ENCODE measurements at regions not wholly inside any gene's neighbourhood (a gene's known extent, or its start where the extent isn't known, plus 50 kb on each side); places are given as distances from the start of the nearest gene placed in this dataset.

DNA sequence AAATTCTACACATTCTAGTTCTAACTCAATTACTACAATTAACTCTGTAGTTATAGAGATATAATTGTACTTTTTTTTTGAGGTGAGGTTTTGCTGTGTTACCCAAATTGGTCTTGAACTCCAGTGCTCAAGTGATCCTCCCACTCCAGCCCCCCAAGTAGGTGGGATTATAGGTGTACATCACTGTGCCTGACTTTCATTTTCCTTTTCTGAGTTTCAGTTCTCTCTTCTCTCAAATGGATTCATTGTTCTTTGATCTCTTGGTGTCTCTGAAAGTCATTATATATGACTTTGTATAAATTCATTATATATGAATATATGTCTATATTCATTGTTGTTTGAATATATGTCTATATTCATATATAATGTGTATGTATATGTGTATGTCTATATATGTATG lies 74.0 kb upstream of the GALNT2 start:
- DNase-seq (ENCODE audit: low read depth in 1 of 2, low spot score in 2 of 2) (no peak), FAIRE-seq (no peak)
- H3K36me3 ChIP-seq (ENCODE audit: control insufficient read depth in 2 of 4, insufficient read depth in 4 of 4, low read length in 3 of 4): no peaks in the 10 kb centered on the region
- H2BK20ac ChIP-seq (ENCODE audit: low read length): no peak overlapping the region
- H4K20me1 ChIP-seq (replicated peaks in 1 of 2; ENCODE audit: control insufficient read depth in 1 of 2, insufficient read depth in 2 of 2, low read length in 2 of 2): no peaks in the 10 kb centered on the region
- CTCF ChIA-PET (ENCODE audit: partially characterized antibody): no interaction called here
- H3K14ac ChIP-seq (ENCODE audit: insufficient read length): no peak overlapping the region
- H3K23ac ChIP-seq (ENCODE audit: insufficient read length): no peak overlapping the region
- no peaks in the 10 kb centered on the region for H3K9me3 ChIP-seq (ENCODE audit: insufficient read depth in 2 of 2, low read depth in 1 of 2, low read length in 1 of 2)
- no peaks in the 10 kb centered on the region; a peak in 3 of 7 replicates for H3K4me1 ChIP-seq (replicated peaks in 1 of 4; ENCODE audit: control insufficient read depth in 3 of 4, insufficient read depth in 4 of 4, low read length in 3 of 4)
- no peak overlapping the region for H2BK5ac ChIP-seq (ENCODE audit: low read depth, low read length)
- no peak overlapping the region for H4K91ac ChIP-seq (replicated peaks; ENCODE audit: insufficient read length, low read length)
- H2BK12ac ChIP-seq (ENCODE audit: low read depth, low read length): no peak overlapping the region
- no peak overlapping the region for H3K9ac ChIP-seq (replicated peaks in 1 of 4; ENCODE audit: extremely low read depth in 1 of 4, low read depth in 3 of 4, low read length in 3 of 4)
- no peak overlapping the region for H3K56ac ChIP-seq (replicated peaks; ENCODE audit: insufficient read length, low read depth, low read length)
- TF ChIP-seq YY1 (IDR thresholded peaks at IDR 0.05; ENCODE audit: low read depth, low read length) (no peak), CBX8 (IDR thresholded peaks at IDR 0.05; ENCODE audit: borderline replicate concordance, low read depth, low read length) (no peak), SIRT6 (IDR thresholded peaks at IDR 0.05; ENCODE audit: low read length) (no peak), POLR2A (IDR thresholded peaks at IDR 0.05; ENCODE audit: control extremely low read depth in 1 of 2, low read depth in 2 of 2, low read length in 2 of 2) (no peak)
- no peak overlapping the region for H3K18ac ChIP-seq (ENCODE audit: extremely low read depth, low read length)
- 0 out of 2 replicates have a peak, but pooled peaks cover 2% of the 10 kb centered on the region for H3K23me2 ChIP-seq (ENCODE audit: low read depth, low read length)
- POLR2A ChIA-PET (ENCODE audit: partially characterized antibody): no interaction called here
- no peak overlapping the region for H4K5ac ChIP-seq (ENCODE audit: insufficient read length, low read depth, low read length)
- H3K4me2 ChIP-seq (ENCODE audit: insufficient read depth in 1 of 2, low read depth in 2 of 2, low read length in 2 of 2): no peak overlapping the region
- H2BK15ac ChIP-seq (ENCODE audit: low read length): no peak overlapping the region
- H2AFZ ChIP-seq (ENCODE audit: low read length): no peak overlapping the region
- no peak overlapping the region for H4K8ac ChIP-seq (ENCODE audit: extremely low read depth, insufficient read depth, low read length)
- no peaks in the 10 kb centered on the region for H3K27me3 ChIP-seq (replicated peaks in 1 of 4; ENCODE audit: control insufficient read depth in 3 of 4, extremely low read depth in 1 of 4, insufficient read depth in 3 of 4, low read length in 3 of 4)
- H2BK120ac ChIP-seq (replicated peaks; ENCODE audit: low read depth, low read length): no peak overlapping the region
- H2AK5ac ChIP-seq (ENCODE audit: low read depth, low read length): no peak overlapping the region
- H3K79me1 ChIP-seq (ENCODE audit: low read depth, low read length): no peaks in the 10 kb centered on the region
- H3K4ac ChIP-seq (replicated peaks; ENCODE audit: insufficient read length, low read depth, low read length): no peak overlapping the region
- no peaks in the 10 kb centered on the region for H3K79me2 ChIP-seq (ENCODE audit: control insufficient read depth in 1 of 2, insufficient read depth in 2 of 2, low read length in 2 of 2)
- no peak overlapping the region for H3K27ac ChIP-seq (ENCODE audit: low read depth, low read length)
- H3K4me3 ChIP-seq (ENCODE audit: extremely low read depth in 1 of 4, insufficient read depth in 2 of 4, low read depth in 3 of 4, low read length in 4 of 4): no peak overlapping the region
